Lower leg skin (tissue), 3 donors: ENCODE measurements at regions not wholly inside any gene's neighbourhood (a gene's known extent, or its start where the extent isn't known, plus 50 kb on each side); places are given as distances from the start of the nearest gene placed in this dataset.

Experiments
- POLR2A ChIP-seq, 2 donors: fragments of 450-650 bp; IDR thresholded peaks; one replicate each; pipeline ENCODE4 v1.6.1; 2016 to 2017; ENCODE audit warnings: antibody characterized with exemption in 2 of 2, mild to moderate bottlenecking in 1 of 2, moderate library complexity in 1 of 2
- TF ChIP-seq, protein P1 (sequence below), 3 donors: fragments of 450-650 bp; IDR thresholded peaks; one replicate each; pipeline ENCODE4 v1.5.1; 2016; ENCODE audit warnings: antibody characterized with exemption in 3 of 3, mild to moderate bottlenecking in 3 of 3, moderate library complexity in 2 of 3

GRCh38 chr13:64202517-64202916, 2786.9 kb upstream of the PCDH20 start:
- TF ChIP-seq, protein P1, sequence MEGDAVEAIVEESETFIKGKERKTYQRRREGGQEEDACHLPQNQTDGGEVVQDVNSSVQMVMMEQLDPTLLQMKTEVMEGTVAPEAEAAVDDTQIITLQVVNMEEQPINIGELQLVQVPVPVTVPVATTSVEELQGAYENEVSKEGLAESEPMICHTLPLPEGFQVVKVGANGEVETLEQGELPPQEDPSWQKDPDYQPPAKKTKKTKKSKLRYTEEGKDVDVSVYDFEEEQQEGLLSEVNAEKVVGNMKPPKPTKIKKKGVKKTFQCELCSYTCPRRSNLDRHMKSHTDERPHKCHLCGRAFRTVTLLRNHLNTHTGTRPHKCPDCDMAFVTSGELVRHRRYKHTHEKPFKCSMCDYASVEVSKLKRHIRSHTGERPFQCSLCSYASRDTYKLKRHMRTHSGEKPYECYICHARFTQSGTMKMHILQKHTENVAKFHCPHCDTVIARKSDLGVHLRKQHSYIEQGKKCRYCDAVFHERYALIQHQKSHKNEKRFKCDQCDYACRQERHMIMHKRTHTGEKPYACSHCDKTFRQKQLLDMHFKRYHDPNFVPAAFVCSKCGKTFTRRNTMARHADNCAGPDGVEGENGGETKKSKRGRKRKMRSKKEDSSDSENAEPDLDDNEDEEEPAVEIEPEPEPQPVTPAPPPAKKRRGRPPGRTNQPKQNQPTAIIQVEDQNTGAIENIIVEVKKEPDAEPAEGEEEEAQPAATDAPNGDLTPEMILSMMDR (IDR thresholded peaks at IDR 0.05) = no peak
- no peak for TF ChIP-seq POLR2A (IDR thresholded peaks at IDR 0.05)
